SK-N-SH treated with all-trans-retinoic acid at 6 μM for 48 hours (cell line): ENCODE measurements at regions not wholly inside any gene's neighbourhood (a gene's known extent, or its start where the extent isn't known, plus 50 kb on each side); places are given as distances from the start of the nearest gene placed in this dataset.

Experiments used
- ARNTL ChIP-seq: fragments of 450-650 bp; formaldehyde crosslinking; IDR thresholded peaks from 2 replicates; pipeline ENCODE4 v1.5.0; 2020; ENCODE audit warnings: low read depth, mild to moderate bottlenecking, moderate library complexity, borderline replicate concordance
- BACH2 ChIP-seq: fragments of 250-450 bp; sonication (Bioruptor Pico); IDR thresholded peaks from 2 replicates; pipeline ENCODE4 v1.9.0; 2021; ENCODE audit warnings: mild to moderate bottlenecking, borderline replicate concordance
- CREB5 ChIP-seq: fragments of 250-450 bp; sonication (Bioruptor Pico); IDR thresholded peaks from 2 replicates; pipeline ENCODE4 v1.5.1; 2020; ENCODE audit warnings: low read depth, mild to moderate bottlenecking, moderate library complexity
- CSRNP3 ChIP-seq: fragments of 250-450 bp; sonication (Bioruptor Pico); IDR thresholded peaks from 2 replicates; pipeline ENCODE4 v1.5.1; 2021; ENCODE audit warnings: mild to moderate bottlenecking, moderate library complexity
- PATZ1 ChIP-seq: fragments of 250-450 bp; sonication (Bioruptor Pico); IDR thresholded peaks from 2 replicates; pipeline ENCODE4 v1.8.0; 2020; ENCODE audit warnings: mild to moderate bottlenecking, moderate library complexity, borderline replicate concordance
- RARB ChIP-seq: fragments of 250-450 bp; sonication (Bioruptor Pico); IDR thresholded peaks from 2 replicates; pipeline ENCODE4 v1.8.0; 2021; ENCODE audit warnings: mild to moderate bottlenecking, moderate library complexity
- TSHZ2 ChIP-seq: fragments of 250-450 bp; sonication (Bioruptor Pico); IDR thresholded peaks from 2 replicates; pipeline ENCODE4 v1.5.0; 2020; ENCODE audit warnings: mild to moderate bottlenecking, moderate library complexity
- ZC3H10 ChIP-seq: fragments of 250-450 bp; sonication (Bioruptor Pico); IDR thresholded peaks from 2 replicates; pipeline ENCODE4 v1.5.1; 2021; ENCODE audit warnings: mild to moderate bottlenecking, moderate library complexity
- ZFP30 ChIP-seq: fragments of 450-650 bp; formaldehyde crosslinking; IDR thresholded peaks from 2 replicates; pipeline ENCODE4 v1.5.0; 2022; ENCODE audit warnings: mild to moderate bottlenecking, moderate library complexity

GRCh38 chr15:79738143-79738542 is 158.7 kb downstream of the MTHFS start:
- TF ChIP-seq TSHZ2 (CRISPR knock-in tag) (peak; percentile 55; the same call in 1 of the 2 replicates), ZFP30 (no peak), BACH2 (CRISPR knock-in tag) (no peak), PATZ1 (no peak), RARB (CRISPR knock-in tag) (no peak), ARNTL (CRISPR knock-in tag) (no peak), CREB5 (CRISPR knock-in tag) (no peak), CSRNP3 (CRISPR knock-in tag) (no peak), ZC3H10 (CRISPR knock-in tag) (no peak)
